ENCODE measurements at regions not wholly inside any gene's neighbourhood (a gene's known extent, or its start where the extent isn't known, plus 50 kb on each side); places are given as distances from the start of the nearest gene placed in this dataset.
"Not testable (repeated sequence)": the region's sequence is repeated elsewhere in the genome, so short reads cannot be mapped to it uniquely, and the experiment has no call there.

GRCh38 chr12:67077617-67078016, 191.5 kb upstream of the CAND1 start:
- DNase-seq (ENCODE audit: low read depth in 2 of 2): no peak

GRCh38 chr12:67078957-67079356, 190.2 kb upstream of the CAND1 start:
- DNase-seq (ENCODE audit: low read depth in 2 of 2): no peak

GRCh38 chr12:67080637-67081036, 188.5 kb upstream of the CAND1 start:
- no peak for DNase-seq (ENCODE audit: low read depth in 2 of 2)

- DNase-seq (ENCODE audit: low read depth in 2 of 2): no peak
Measured at GRCh38 chr12:67082221-67082620, 186.9 kb upstream of the CAND1 start.

GRCh38 chr12:67085699-67086098, 183.5 kb upstream of the CAND1 start:
- DNase-seq (ENCODE audit: low read depth in 2 of 2): no peak

GRCh38 chr12:67086116-67086515, 183.0 kb upstream of the CAND1 start:
- DNase-seq (ENCODE audit: low read depth in 2 of 2): no peak

- DNase-seq (ENCODE audit: low read depth in 2 of 2): no peak
Measured at GRCh38 chr12:67088401-67089118, 180.6 kb upstream of the CAND1 start.

- DNase-seq (ENCODE audit: low read depth in 2 of 2): no peak
Measured at GRCh38 chr12:67091204-67091603, 178.0 kb upstream of the CAND1 start.

- DNase-seq (ENCODE audit: low read depth in 2 of 2): no peak
Measured at GRCh38 chr12:67091678-67092077, 177.5 kb upstream of the CAND1 start.

GRCh38 chr12:67092934-67093333, 176.2 kb upstream of the CAND1 start:
- not testable (repeated sequence) for DNase-seq (ENCODE audit: low read depth in 2 of 2)

GRCh38 chr12:67096533-67097318, 172.4 kb upstream of the CAND1 start:
- DNase-seq (ENCODE audit: low read depth in 2 of 2): no peak

- no peak for DNase-seq (ENCODE audit: low read depth in 2 of 2)
Measured at GRCh38 chr12:67099858-67100257, 169.3 kb upstream of the CAND1 start.

GRCh38 chr12:67103521-67103920, 165.6 kb upstream of the CAND1 start:
- no peak for DNase-seq (ENCODE audit: low read depth in 2 of 2)

- no peak for DNase-seq (ENCODE audit: low read depth in 2 of 2)
Measured at GRCh38 chr12:67107235-67107634, 161.9 kb upstream of the CAND1 start.

- DNase-seq (ENCODE audit: low read depth in 2 of 2): no peak
Measured at GRCh38 chr12:67107751-67108269, 161.3 kb upstream of the CAND1 start.

GRCh38 chr12:67110345-67110744, 158.8 kb upstream of the CAND1 start:
- DNase-seq (ENCODE audit: low read depth in 2 of 2): not testable (repeated sequence)

- DNase-seq (ENCODE audit: low read depth in 2 of 2): no peak
Measured at GRCh38 chr12:67111182-67111581, 158.0 kb upstream of the CAND1 start.

- no peak for DNase-seq (ENCODE audit: low read depth in 2 of 2)
Measured at GRCh38 chr12:67112586-67112985, 156.6 kb upstream of the CAND1 start.

- no peak for DNase-seq (ENCODE audit: low read depth in 2 of 2)
Measured at GRCh38 chr12:67116134-67116533, 153.0 kb upstream of the CAND1 start.

- no peak for DNase-seq (ENCODE audit: low read depth in 2 of 2)
Measured at GRCh38 chr12:67122584-67122983, 146.6 kb upstream of the CAND1 start.

GRCh38 chr12:67137256-67137655, 131.9 kb upstream of the CAND1 start:
- no peak for DNase-seq (ENCODE audit: low read depth in 2 of 2)

GRCh38 chr12:67141296-67142018, 127.7 kb upstream of the CAND1 start:
- no peak for DNase-seq (ENCODE audit: low read depth in 2 of 2)
